WI38 (cell line): ENCODE measurements at regions not wholly inside any gene's neighbourhood (a gene's known extent, or its start where the extent isn't known, plus 50 kb on each side); places are given as distances from the start of the nearest gene placed in this dataset.

Experiments used
- H3K4me3 ChIP-seq: 2 replicates; pipeline ENCODE4 v1.5.1; 2011; ENCODE audit warnings: low read depth, mild to moderate bottlenecking, control low read depth, low read length
- TF ChIP-seq, protein P1 (sequence below): IDR thresholded peaks from 2 replicates; pipeline ENCODE4 v1.5.1; 2012; ENCODE audit warnings: low read depth, mild to moderate bottlenecking, control low read depth, low read length

DNA sequence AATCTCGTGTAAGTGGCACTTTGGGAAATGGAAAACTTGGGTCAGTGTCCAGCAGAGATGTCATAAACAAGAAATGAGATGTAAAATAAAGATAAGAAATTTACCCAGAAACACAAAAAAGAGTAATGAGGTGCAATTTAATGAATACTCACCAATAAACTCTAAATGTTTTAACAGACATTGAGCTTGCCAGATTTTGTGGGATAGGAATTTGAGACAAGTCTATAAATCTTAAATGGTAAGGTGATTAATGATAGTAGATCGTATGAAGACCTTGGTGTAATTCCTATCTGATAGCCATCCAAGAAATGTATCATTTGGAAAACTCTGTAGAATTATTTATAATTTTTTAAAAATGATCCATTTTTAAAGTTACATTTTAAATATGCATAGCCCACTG lies 682.4 kb downstream of the MAT2B start:
- H3K4me3 ChIP-seq, result no peak overlapping the region

DNA sequence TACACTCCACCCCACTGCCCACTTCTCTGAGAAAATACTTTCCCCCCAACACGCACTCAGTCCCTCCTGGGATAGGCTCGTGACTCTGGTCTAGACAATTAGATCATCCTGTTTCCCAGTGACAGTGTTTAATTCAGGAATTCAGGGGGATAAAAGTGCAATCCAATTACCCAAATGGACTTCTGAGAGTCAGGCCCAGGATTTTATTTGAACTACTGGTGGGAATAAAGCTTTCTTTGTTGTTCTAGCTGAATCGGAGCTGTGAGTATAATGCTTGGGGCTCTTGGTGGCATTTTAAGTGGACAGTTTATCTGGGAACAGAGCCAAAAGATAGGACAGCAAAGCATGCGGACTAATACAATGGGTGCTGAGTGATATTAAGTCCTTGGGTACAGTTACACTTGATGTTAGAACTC lies 683.3 kb downstream of the MAT2B start:
- TF ChIP-seq, protein P1, sequence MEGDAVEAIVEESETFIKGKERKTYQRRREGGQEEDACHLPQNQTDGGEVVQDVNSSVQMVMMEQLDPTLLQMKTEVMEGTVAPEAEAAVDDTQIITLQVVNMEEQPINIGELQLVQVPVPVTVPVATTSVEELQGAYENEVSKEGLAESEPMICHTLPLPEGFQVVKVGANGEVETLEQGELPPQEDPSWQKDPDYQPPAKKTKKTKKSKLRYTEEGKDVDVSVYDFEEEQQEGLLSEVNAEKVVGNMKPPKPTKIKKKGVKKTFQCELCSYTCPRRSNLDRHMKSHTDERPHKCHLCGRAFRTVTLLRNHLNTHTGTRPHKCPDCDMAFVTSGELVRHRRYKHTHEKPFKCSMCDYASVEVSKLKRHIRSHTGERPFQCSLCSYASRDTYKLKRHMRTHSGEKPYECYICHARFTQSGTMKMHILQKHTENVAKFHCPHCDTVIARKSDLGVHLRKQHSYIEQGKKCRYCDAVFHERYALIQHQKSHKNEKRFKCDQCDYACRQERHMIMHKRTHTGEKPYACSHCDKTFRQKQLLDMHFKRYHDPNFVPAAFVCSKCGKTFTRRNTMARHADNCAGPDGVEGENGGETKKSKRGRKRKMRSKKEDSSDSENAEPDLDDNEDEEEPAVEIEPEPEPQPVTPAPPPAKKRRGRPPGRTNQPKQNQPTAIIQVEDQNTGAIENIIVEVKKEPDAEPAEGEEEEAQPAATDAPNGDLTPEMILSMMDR, result no peak
- no peak overlapping the region for H3K4me3 ChIP-seq

More for the DNA sequence above, 682.4 kb downstream of the MAT2B start:
- TF ChIP-seq, protein P1, result no peak

DNA sequence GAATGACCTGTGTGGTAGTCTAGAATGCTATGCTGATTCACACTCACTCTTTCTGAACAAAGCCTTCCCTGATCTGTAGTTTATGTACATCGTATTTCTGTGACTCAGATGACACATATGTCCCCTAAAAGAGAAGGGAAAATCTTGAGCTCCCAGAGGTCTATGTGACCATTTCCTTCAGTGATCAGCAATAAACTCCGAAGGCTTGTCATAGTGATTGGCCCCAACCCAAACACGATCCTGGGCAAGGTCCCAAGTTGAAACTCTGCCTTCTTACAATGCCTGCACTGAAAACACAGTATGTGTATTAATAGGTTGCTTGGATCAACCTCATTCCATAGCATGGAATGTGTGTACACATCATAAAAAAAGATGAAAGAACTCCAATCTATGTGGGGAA lies 685.8 kb downstream of the MAT2B start:
- TF ChIP-seq, protein P1, result no peak
- no peak overlapping the region for H3K4me3 ChIP-seq

DNA sequence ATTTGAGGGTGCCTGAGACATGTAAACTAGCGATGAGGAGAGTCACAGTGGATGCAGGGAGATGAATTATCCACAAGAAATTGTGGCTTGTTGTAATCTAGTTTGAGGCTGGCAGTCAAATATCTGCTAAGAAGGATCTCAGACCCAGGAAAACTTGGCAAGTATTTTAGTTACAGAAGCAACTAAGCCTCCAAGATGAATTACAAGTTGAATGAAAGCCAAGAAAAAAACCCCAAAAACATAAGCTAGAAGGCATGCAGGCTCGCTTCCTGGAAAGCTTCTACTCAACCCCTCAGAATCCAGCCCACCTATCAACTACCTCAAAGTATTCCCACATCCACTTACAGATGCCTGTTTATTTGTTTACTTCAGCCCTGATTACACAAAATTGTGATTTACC lies 696.9 kb downstream of the MAT2B start:
- no peak overlapping the region for H3K4me3 ChIP-seq
- TF ChIP-seq, protein P1, result no peak

DNA sequence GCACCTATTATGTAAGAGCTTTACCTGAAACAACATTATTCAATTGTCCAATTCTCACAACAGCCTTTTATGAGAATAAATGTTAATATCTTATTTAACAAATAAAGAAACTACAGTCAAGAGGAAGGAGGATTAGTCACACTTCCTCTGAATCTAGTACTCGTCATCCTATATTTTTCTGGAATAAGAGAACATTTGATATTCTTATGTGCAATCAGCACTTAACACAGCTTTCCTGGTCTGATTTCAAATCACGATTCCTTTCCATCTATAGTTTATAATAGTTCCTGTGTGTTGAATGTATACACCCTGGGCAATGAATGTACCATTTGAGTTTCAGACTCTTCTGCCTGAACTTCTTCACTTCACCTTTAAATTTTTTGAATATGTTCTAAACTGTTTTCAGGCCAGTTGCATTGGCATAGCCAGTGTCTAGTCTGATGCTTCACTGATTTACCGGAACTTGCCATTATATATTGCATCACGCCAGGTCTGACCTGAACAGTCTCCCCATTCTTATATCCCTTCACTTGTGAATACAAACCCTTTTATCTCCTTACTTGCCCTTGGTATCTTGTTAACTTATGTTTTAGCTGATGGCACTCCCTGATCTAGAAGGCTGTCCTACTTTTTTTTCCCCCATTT lies 698.3 kb downstream of the MAT2B start:
- H3K4me3 ChIP-seq, result no peak overlapping the region
- TF ChIP-seq, protein P1, result no peak

DNA sequence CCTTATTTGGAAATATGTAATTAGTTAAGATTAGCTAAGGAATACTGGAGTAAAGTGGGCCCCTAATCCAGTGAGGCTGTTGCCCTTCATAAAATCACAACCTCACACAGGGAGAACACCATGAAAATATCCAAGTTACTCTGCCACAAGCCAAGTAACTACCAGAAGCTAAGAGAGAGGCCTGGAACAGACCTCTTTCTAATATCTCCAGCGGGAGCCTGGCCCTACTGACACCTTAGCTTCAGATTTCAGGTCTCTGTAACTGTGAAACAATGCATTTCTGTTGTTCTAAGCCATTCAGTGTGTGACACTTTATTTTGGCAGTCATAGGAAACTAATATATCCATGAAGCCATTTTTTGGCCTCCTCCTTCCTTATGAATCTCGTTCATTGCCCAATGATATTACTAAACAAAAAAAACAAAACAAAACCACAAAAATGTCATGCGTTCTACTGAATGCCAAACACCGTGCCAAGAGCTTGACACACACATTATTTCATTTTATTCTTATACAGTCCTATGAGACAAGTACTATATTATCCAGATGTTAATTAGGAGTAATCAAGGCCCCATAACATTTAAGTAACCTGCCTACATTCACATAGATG lies 699.0 kb downstream of the MAT2B start:
- TF ChIP-seq, protein P1, result no peak
- H3K4me3 ChIP-seq, result no peak overlapping the region

DNA sequence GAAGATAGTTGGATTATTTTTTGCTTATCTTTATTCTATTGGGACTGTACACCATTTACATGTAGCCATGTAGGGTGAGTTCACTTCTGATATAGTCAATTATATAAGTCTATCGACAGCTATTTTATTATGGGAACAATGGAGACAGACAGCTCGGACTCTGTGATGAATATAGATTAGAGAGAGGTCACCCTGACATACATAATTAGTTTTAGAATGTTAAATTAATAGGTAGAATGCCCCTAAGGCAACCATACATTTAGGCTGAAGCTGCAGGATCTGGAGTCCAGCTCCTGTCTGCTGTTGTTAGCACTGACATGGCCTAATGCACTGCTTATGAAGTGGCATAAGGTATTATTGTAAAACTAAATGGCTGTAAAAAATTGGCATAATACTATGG lies 700.8 kb downstream of the MAT2B start:
- TF ChIP-seq, protein P1, result no peak

More for the DNA sequence above, 700.8 kb downstream of the MAT2B start:
- no peak overlapping the region for H3K4me3 ChIP-seq
